Mesenchymal stem cell (in vitro differentiated cells and primary cell): ENCODE measurements at regions not wholly inside any gene's neighbourhood (a gene's known extent, or its start where the extent isn't known, plus 50 kb on each side); places are given as distances from the start of the nearest gene placed in this dataset.

ENCODE experiments used
- DNase-seq: peaks from one replicate; pipeline ENCODE4 v3.0.0-alpha.2; 2013
- H2AFZ ChIP-seq: one replicate; pipeline ENCODE4 v1.6.1; 2013; ENCODE audit warnings: low read depth, mild to moderate bottlenecking, control low read depth, inconsistent platforms, low read length, moderate library complexity
- H2AK5ac ChIP-seq: 2 replicates; pipeline ENCODE4 v1.6.1; 2013; ENCODE audit warnings: low read length, moderate library complexity, mild to moderate bottlenecking, inconsistent platforms; ENCODE audit not compliant: severe bottlenecking
- H2BK120ac ChIP-seq: one replicate; pipeline ENCODE4 v1.6.1; 2013; ENCODE audit warnings: low read depth, mild to moderate bottlenecking, inconsistent platforms, low read length, moderate library complexity
- H2BK12ac ChIP-seq, 2 experiments: one replicate each; pipeline ENCODE4 v1.6.1; 2013; ENCODE audit warnings: inconsistent platforms in 2 of 2, low read length in 2 of 2, mild to moderate bottlenecking in 2 of 2, moderate library complexity in 2 of 2, control low read depth in 1 of 2
- H2BK15ac ChIP-seq: one replicate; pipeline ENCODE4 v1.6.1; 2013; ENCODE audit warnings: mild to moderate bottlenecking, low read depth, inconsistent platforms; ENCODE audit not compliant: poor library complexity, severe bottlenecking
- H2BK5ac ChIP-seq: 2 replicates; pipeline ENCODE4 v1.6.1; 2013; ENCODE audit warnings: low read depth, mild to moderate bottlenecking, low read length, control low read depth, inconsistent platforms; ENCODE audit not compliant: poor library complexity, severe bottlenecking
- H3K14ac ChIP-seq, 2 experiments: one replicate each; pipeline ENCODE4 v1.6.1; 2013; ENCODE audit warnings: inconsistent platforms in 2 of 2, low read length in 2 of 2, control low read depth in 1 of 2, mild to moderate bottlenecking in 1 of 2, moderate library complexity in 1 of 2
- H3K18ac ChIP-seq, 2 experiments: one replicate each; pipeline ENCODE4 v1.6.1; 2013; ENCODE audit warnings: inconsistent platforms in 2 of 2, low read length in 2 of 2, control low read depth in 1 of 2, low read depth in 1 of 2, mild to moderate bottlenecking in 1 of 2
- H3K23ac ChIP-seq, 2 experiments: one replicate each; pipeline ENCODE4 v1.6.1; 2013; ENCODE audit warnings: inconsistent platforms in 2 of 2, low read length in 2 of 2, mild to moderate bottlenecking in 2 of 2, moderate library complexity in 2 of 2, control low read depth in 1 of 2
- H3K27ac ChIP-seq: 2 replicates; pipeline ENCODE4 v1.5.1; 2013; ENCODE audit warnings: mild to moderate bottlenecking, moderate library complexity, low read length, control low read depth, inconsistent platforms; ENCODE audit not compliant: poor library complexity, severe bottlenecking
- H3K27me3 ChIP-seq, 2 experiments: 2 replicates each; pipeline versions ENCODE4 v1.6.1 to v1.7.0; 2013; ENCODE audit warnings: low read length in 2 of 2, mild to moderate bottlenecking in 2 of 2, moderate library complexity in 2 of 2, control low read depth in 1 of 2, inconsistent platforms in 1 of 2; ENCODE audit not compliant: control insufficient read depth in 1 of 2, insufficient read depth in 1 of 2
- H3K36me3 ChIP-seq, 2 experiments: 2 replicates each; pipeline versions ENCODE4 v1.6.1 to v1.7.0; 2013; ENCODE audit warnings: low read length in 2 of 2, control low read depth in 1 of 2, inconsistent platforms in 1 of 2, low read depth in 1 of 2, mild to moderate bottlenecking in 1 of 2; ENCODE audit not compliant: insufficient read depth in 2 of 2, control insufficient read depth in 1 of 2
- H3K4ac ChIP-seq, 2 experiments: one replicate each; pipeline ENCODE4 v1.6.1; 2013; ENCODE audit warnings: inconsistent platforms in 2 of 2, low read length in 2 of 2, mild to moderate bottlenecking in 2 of 2, moderate library complexity in 2 of 2, control low read depth in 1 of 2, low read depth in 1 of 2
- H3K4me1 ChIP-seq: 2 replicates; pipeline ENCODE4 v1.6.1; 2013; ENCODE audit warnings: low read depth, low read length, control low read depth; ENCODE audit not compliant: control insufficient read depth, insufficient read depth
- H3K4me2 ChIP-seq: 2 replicates; pipeline ENCODE4 v1.6.1; 2013; ENCODE audit warnings: low read length, mild to moderate bottlenecking, inconsistent platforms; ENCODE audit not compliant: poor library complexity, severe bottlenecking
- H3K4me3 ChIP-seq, 2 experiments: 2 replicates each; pipeline versions ENCODE4 v1.5.1 to v1.7.0; 2013; ENCODE audit warnings: low read length in 2 of 2, mild to moderate bottlenecking in 2 of 2, control low read depth in 1 of 2, low read depth in 1 of 2; ENCODE audit not compliant: insufficient read depth in 1 of 2
- H3K79me1 ChIP-seq: replicated peaks from 2 replicates; pipeline ENCODE4 v1.6.1; 2013; ENCODE audit warnings: mild to moderate bottlenecking, control low read depth, low read length, inconsistent platforms; ENCODE audit not compliant: poor library complexity, severe bottlenecking
- H3K9ac ChIP-seq: 2 replicates; pipeline ENCODE4 v1.7.0; 2013; ENCODE audit warnings: mild to moderate bottlenecking, low read length, moderate library complexity
- H3K9me3 ChIP-seq: 2 replicates; pipeline ENCODE4 v1.7.0; 2013; ENCODE audit warnings: mild to moderate bottlenecking, low read length; ENCODE audit not compliant: control insufficient read depth
- H4K8ac ChIP-seq: one replicate; pipeline ENCODE4 v1.6.1; 2013; ENCODE audit warnings: inconsistent platforms, mild to moderate bottlenecking, low read length, moderate library complexity
- H4K91ac ChIP-seq: one replicate; pipeline ENCODE4 v1.6.1; 2013; ENCODE audit warnings: mild to moderate bottlenecking, low read length, inconsistent platforms
- WGBS: methylation state at CpG from one replicate; pipeline ENCODE4 v1.1.7; 2013; ENCODE audit warnings: mixed read lengths; 5-methylcytosine and 5-hydroxymethylcytosine counted together

- 98% methylated on average over 10 of the region's 10 CpGs for WGBS
Observed at GRCh38 chr3:115255197-115255585, 108.1 kb upstream of the ZBTB20 start.

GRCh38 chr3:115270849-115271248, 123.8 kb upstream of the ZBTB20 start:
- WGBS = 30% methylated on average over 2 of the region's 2 CpGs
- Histone ChIP-seq H3K27me3 (peaks cover 0 to 3% of the 10 kb centered on the region in 2 experiments), H3K36me3 (no peaks in the 10 kb centered on the region)

More at GRCh38 chr3:115255197-115255585, 108.1 kb upstream of the ZBTB20 start:
- Histone ChIP-seq H4K91ac (no peak overlapping the region), H3K18ac (no peak overlapping the region), H3K27me3 (peaks cover 0 to 5% of the 10 kb centered on the region in 2 experiments), H3K9ac (no peak overlapping the region), H2BK12ac (no peak overlapping the region), H3K23ac (no peak overlapping the region), H3K9me3 (peaks cover 9% of the 10 kb centered on the region), H2BK120ac (no peak overlapping the region), H2AK5ac (no peak overlapping the region), H3K4me3 (no peak overlapping the region), H2BK15ac (no peak overlapping the region), H2BK5ac (no peak overlapping the region), H3K79me1 (no peaks in the 10 kb centered on the region), H2AFZ (no peak overlapping the region), H3K4me1 (no peaks in the 10 kb centered on the region), H3K36me3 (no peaks in the 10 kb centered on the region), H3K4ac (no peak overlapping the region), H3K27ac (no peak overlapping the region), H3K4me2 (no peak overlapping the region), H4K8ac (no peak overlapping the region), H3K14ac (no peak overlapping the region)
- DNase-seq = no peak

DNA sequence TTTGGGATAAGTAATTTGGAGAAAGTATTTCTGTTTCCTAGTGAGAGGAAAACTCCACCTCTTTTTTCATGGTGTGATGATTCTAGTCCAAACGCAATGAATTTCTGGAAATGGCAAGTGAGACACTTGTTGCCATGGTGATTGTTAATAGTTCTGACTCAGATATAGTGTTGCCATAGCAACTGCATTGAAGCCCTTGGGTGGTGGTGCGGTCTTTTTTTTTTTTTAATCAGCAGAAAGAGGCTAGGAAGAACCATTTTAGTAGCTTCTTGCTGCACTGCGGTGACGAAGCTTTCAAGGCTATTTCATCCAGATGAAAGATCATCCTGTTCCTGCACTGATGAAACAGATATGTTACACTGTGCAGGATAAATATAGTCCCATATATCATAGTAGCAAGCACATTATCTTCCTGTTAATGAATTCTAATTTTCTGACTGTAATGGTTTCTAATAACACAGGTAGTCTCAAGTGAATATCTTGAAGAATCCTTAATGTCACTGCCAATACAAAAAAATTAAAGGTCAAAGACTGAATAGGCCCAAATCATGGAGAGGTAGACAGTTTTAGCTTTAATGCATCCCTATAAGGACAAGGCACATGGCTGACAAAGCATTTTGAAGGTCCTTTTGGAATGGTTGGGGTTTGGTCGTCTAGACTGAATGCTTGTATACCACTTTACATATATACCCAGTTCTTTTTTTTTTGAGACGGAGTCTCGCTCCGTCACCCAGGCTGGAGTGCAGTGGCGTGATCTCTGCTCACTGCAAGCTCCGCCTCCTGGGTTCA, 125.1 kb upstream of the ZBTB20 start:
- no peaks in the 10 kb centered on the region for H3K36me3 ChIP-seq
- no peaks in the 10 kb centered on the region for H3K4me1 ChIP-seq
- no peak overlapping the region for H3K18ac ChIP-seq
- 89% methylated on average over 8 of the region's 10 CpGs for WGBS
- H4K91ac ChIP-seq = no peak overlapping the region
- H3K4ac ChIP-seq = no peak overlapping the region
- H3K4me2 ChIP-seq = no peak overlapping the region
- no peak overlapping the region for H2AFZ ChIP-seq
- no peak overlapping the region for H2BK15ac ChIP-seq
- no peak overlapping the region for H4K8ac ChIP-seq
- peaks cover 0 to 3% of the 10 kb centered on the region in 2 experiments for H3K27me3 ChIP-seq
- peak; percentile 80 for DNase-seq
- H2BK12ac ChIP-seq = no peak overlapping the region
- H3K23ac ChIP-seq = no peak overlapping the region
- no peak overlapping the region for H3K14ac ChIP-seq
- H3K79me1 ChIP-seq = no peaks in the 10 kb centered on the region
- H3K9ac ChIP-seq = peak overlapping the region; percentile 59
- no peak overlapping the region for H2BK120ac ChIP-seq
- H2AK5ac ChIP-seq = no peak overlapping the region
- H3K9me3 ChIP-seq = no peaks in the 10 kb centered on the region
- H3K27ac ChIP-seq = no peak overlapping the region
- no peak overlapping the region for H2BK5ac ChIP-seq
- H3K4me3 ChIP-seq = no peak overlapping the region

More at GRCh38 chr3:115270849-115271248, 123.8 kb upstream of the ZBTB20 start:
- Histone ChIP-seq H3K23ac (no peak overlapping the region), H2BK5ac (no peak overlapping the region), H3K4me1 (no peaks in the 10 kb centered on the region), H2AK5ac (no peak overlapping the region), H2BK12ac (no peak overlapping the region), H2BK15ac (no peak overlapping the region), H4K91ac (no peak overlapping the region), H3K4me3 (no peak overlapping the region), H3K9ac (no peak overlapping the region), H3K4ac (no peak overlapping the region), H3K18ac (no peak overlapping the region), H3K79me1 (no peaks in the 10 kb centered on the region), H2AFZ (no peak overlapping the region), H3K4me2 (no peak overlapping the region), H3K14ac (no peak overlapping the region), H4K8ac (no peak overlapping the region), H2BK120ac (no peak overlapping the region), H3K27ac (no peak overlapping the region), H3K9me3 (no peaks in the 10 kb centered on the region)
- DNase-seq = no peak

DNA sequence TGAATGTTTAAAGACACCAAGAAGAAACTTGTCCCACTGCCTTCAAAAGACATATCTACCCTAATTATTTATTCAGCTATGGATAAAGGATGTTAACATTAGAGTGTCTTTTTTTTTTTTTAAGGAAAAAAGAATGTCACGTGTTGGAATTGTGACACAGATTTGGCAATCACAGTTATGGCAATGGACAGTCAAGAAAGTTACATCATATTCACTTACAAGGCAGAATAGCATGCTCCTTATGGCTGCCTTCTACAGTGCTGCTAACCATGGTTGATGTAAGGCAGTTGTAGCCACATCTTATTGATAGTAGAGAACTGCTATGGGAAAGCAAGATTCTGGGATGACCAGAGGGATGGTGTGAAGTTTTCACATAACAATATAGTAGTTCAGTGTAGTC, 128.8 kb upstream of the ZBTB20 start:
- DNase-seq = peak; percentile 6
- H2AK5ac ChIP-seq = no peak overlapping the region
- no peak overlapping the region for H3K23ac ChIP-seq
- H3K4ac ChIP-seq = no peak overlapping the region
- no peak overlapping the region for H4K91ac ChIP-seq
- peaks cover 0 to 11% of the 10 kb centered on the region in 2 experiments for H3K27me3 ChIP-seq
- H3K4me1 ChIP-seq = no peaks in the 10 kb centered on the region
- no peak overlapping the region for H3K27ac ChIP-seq
- no peak overlapping the region for H2AFZ ChIP-seq
- WGBS = 100% methylated on average over 1 of the region's 1 CpG
- H3K79me1 ChIP-seq = no peaks in the 10 kb centered on the region
- no peak overlapping the region for H2BK15ac ChIP-seq
- no peak overlapping the region for H3K18ac ChIP-seq
- H3K36me3 ChIP-seq = no peaks in the 10 kb centered on the region
- H3K14ac ChIP-seq = no peak overlapping the region
- H2BK120ac ChIP-seq = no peak overlapping the region
- no peak overlapping the region for H3K9ac ChIP-seq
- H3K4me3 ChIP-seq = no peak overlapping the region
- no peak overlapping the region for H3K4me2 ChIP-seq
- no peak overlapping the region for H2BK12ac ChIP-seq
- H3K9me3 ChIP-seq = no peaks in the 10 kb centered on the region
- no peak overlapping the region for H2BK5ac ChIP-seq
- no peak overlapping the region for H4K8ac ChIP-seq
